Mesodermal cell (in vitro differentiated cells): ENCODE measurements at regions not wholly inside any gene's neighbourhood (a gene's known extent, or its start where the extent isn't known, plus 50 kb on each side); places are given as distances from the start of the nearest gene placed in this dataset.

Experiments used
- H3K27ac ChIP-seq: 2 replicates; pipeline ENCODE4 v1.7.0; 2013; ENCODE audit warnings: mild to moderate bottlenecking, low read depth, low read length, moderate library complexity; ENCODE audit not compliant: severe bottlenecking
- H3K36me3 ChIP-seq: 2 replicates; pipeline ENCODE4 v1.7.1; 2013; ENCODE audit warnings: mild to moderate bottlenecking, low read length, moderate library complexity; ENCODE audit not compliant: control insufficient read depth, insufficient read depth
- H3K4me1 ChIP-seq: one replicate; pipeline ENCODE4 v1.7.1; 2013; ENCODE audit warnings: mild to moderate bottlenecking, low read length; ENCODE audit not compliant: insufficient read depth, control insufficient read depth, poor library complexity, severe bottlenecking
- H3K4me3 ChIP-seq: 2 replicates; pipeline ENCODE4 v1.7.0; 2013; ENCODE audit warnings: low read length, control low read depth, mild to moderate bottlenecking; ENCODE audit not compliant: insufficient read depth, poor library complexity, severe bottlenecking; ENCODE audit errors: extremely low read depth
- H3K9me3 ChIP-seq: 2 replicates; pipeline ENCODE4 v1.7.1; 2013; ENCODE audit warnings: mild to moderate bottlenecking, low read length, moderate library complexity; ENCODE audit not compliant: control insufficient read depth
- WGBS, 2 experiments: methylation state at CpG; one replicate each; pipeline ENCODE4 v1.1.5; 2013; ENCODE audit warnings: missing lambda C conversion rate in 2 of 2; ENCODE audit not compliant: insufficient coverage in 2 of 2; 5-methylcytosine and 5-hydroxymethylcytosine counted together

DNA sequence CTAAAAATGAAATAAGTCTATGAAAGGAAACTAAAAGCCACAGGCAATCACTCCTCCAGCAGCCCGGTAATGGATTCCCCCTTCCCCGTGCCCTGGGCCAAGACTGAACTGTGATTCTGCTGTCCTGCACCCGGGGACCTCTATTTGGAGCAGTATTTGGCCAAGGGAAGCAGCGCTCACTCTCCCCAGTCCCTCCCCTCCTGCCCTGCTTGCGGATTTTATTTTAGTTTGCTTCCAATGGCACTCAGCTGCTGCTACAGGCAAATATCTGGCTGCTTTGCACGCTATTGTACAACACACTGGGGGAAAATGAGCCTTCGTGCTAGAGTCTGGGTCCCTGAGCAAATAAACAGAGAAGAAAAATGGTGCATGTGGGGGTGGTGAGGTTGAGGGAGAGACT lies 975.7 kb upstream of the RBFOX1 start:
- WGBS, 2 experiments = 56 to 62% methylated on average over 4 to 5 of the region's 7 CpGs
- Histone ChIP-seq H3K4me3 (no peak overlapping the region), H3K4me1 (no peaks in the 10 kb centered on the region), H3K36me3 (no peaks in the 10 kb centered on the region), H3K9me3 (no peaks in the 10 kb centered on the region), H3K27ac (no peak overlapping the region)

DNA sequence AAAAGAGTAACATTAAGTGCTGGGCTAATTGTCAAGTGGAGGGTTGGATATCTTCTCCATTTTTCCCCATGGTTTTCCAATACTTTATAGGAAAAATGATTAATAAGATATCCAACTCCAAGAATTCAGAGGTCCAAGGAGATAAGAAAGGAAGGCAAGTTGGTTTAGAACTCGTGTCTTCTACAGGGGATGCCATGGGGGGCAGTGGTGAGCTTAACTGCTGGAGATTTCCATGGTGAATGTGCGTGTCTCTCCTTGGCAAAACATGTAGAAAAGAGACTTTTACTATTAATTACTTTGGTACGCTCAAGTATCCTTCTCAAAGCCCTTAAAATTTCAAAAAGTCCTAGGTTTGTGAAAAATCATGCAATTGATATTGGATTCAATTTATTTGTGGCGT lies 982.9 kb upstream of the RBFOX1 start:
- WGBS, 2 experiments = 93 to 100% methylated on average over 2 of the region's 4 CpGs
- H3K4me3 ChIP-seq = no peak overlapping the region
- H3K27ac ChIP-seq = no peak overlapping the region
- no peaks in the 10 kb centered on the region for H3K9me3 ChIP-seq
- H3K36me3 ChIP-seq = no peaks in the 10 kb centered on the region
- no peaks in the 10 kb centered on the region for H3K4me1 ChIP-seq

DNA sequence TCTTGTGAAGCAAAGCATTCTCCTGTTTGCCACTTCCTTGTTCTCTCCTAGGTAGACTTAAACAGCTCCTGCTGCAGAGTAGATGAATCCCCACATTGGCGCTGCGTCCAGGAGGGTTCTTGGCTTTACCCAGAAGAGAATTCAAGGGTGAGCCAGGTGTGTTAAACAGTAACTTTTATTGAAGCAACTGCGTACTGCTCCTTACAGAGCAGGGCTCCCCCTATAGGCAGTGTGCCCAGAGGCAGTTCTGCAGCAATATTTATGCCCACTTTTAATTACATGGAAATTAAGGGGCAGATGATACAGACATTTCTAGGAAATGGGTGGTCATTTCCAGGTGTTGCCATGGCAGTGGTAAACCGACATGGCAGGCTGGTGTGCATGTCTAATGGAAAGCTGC lies 987.6 kb upstream of the RBFOX1 start:
- Histone ChIP-seq H3K4me1 (no peaks in the 10 kb centered on the region), H3K27ac (no peak overlapping the region), H3K9me3 (peaks cover 8% of the 10 kb centered on the region), H3K4me3 (no peak overlapping the region), H3K36me3 (no peaks in the 10 kb centered on the region)
- WGBS, 2 experiments = 88 to 100% methylated on average over 1 to 2 of the region's 4 CpGs

DNA sequence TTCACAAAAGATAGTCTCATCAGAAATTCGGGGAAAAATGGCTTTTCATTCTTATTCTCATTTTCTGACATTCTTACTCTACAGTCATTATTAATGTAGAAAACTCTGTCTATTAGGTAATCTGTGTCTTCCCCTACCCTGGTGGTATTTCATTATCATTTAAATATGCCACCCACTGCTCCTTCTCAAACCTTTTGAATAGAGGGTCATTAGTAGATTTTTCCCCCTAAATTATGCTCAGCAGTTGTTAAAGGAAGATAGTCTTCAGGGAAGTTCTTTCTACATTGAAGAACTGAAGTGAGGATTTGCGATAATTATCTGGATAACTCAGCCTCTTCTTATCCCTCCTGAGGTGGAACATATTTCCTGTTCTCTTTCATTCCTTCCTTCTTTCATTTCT lies 989.5 kb upstream of the RBFOX1 start:
- H3K4me1 ChIP-seq = no peaks in the 10 kb centered on the region
- H3K4me3 ChIP-seq = no peak overlapping the region
- H3K9me3 ChIP-seq = peaks cover 8% of the 10 kb centered on the region
- H3K36me3 ChIP-seq = no peaks in the 10 kb centered on the region
- H3K27ac ChIP-seq = no peak overlapping the region
- no CpG with 5 or more reads among the region's 2 CpGs for WGBS, 2 experiments

DNA sequence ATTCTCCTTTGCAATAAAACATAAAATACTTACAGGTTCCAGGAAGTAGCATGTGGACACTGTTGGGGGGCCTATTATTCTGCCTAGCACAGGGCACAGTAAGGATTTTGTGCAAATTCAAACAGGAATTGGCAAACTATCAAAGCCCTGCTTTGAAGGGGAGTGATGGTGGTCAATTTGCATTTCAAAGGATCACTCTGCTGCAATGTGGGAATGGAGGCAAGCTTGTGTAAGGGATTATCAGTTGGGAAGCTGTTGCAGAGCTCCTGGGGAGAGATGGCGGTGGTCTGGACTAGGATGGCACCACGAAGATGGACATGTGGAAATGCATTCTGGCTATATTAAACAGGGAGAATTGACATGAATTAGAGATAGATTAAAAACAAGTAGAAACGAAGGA lies 990.7 kb upstream of the RBFOX1 start:
- H3K4me1 ChIP-seq = no peaks in the 10 kb centered on the region
- H3K36me3 ChIP-seq = no peaks in the 10 kb centered on the region
- peaks cover 8% of the 10 kb centered on the region for H3K9me3 ChIP-seq
- H3K4me3 ChIP-seq = no peak overlapping the region
- no peak overlapping the region for H3K27ac ChIP-seq
- WGBS, 2 experiments = 18% methylated on average over 2 of the region's 3 CpGs; no CpG with 5 or more reads in 1 of the 2 experiments

DNA sequence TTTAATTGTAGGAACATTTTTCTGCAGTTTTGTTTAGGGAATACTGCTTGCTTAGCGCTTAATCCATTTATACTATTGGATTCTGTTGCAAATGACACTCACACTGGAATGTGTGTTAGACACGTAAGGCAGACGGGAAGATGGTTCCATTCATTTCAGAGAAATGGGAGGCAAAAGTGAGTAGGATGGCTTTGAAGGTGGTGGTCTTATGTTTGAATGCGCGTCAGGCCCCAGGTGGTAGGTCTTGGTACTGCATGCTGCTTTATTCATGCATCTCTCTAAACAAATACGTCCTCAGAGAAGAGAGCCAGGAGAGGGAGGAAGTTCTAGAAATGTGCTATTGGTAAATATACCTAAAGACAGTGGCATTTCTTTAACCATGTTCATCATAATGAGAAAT lies 997.6 kb upstream of the RBFOX1 start:
- no peaks in the 10 kb centered on the region for H3K4me1 ChIP-seq
- no peaks in the 10 kb centered on the region for H3K36me3 ChIP-seq
- no peak overlapping the region for H3K4me3 ChIP-seq
- WGBS, 2 experiments = 77 to 100% methylated on average over 2 to 3 of the region's 6 CpGs
- H3K27ac ChIP-seq = no peak overlapping the region
- H3K9me3 ChIP-seq = no peaks in the 10 kb centered on the region

DNA sequence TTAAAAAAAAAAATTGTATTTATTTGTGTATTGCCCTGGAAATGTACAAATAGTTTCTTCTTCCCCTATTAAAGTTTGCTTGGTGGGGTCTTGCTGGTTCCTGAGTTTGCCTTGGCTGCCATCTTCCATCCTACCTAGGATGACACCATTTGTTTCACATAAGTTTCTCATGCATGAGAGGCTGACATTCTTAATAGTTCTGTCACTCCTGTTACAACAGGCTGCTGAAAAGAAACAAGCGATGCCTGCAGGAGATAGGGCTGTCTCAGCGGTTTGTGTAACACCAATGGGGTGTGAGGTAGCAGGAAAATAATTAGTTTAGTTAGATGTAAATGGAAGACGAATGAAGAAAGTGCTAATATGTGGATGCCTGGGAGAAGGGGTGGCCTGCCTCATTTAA lies 1000.9 kb upstream of the RBFOX1 start:
- no peaks in the 10 kb centered on the region for H3K36me3 ChIP-seq
- no peak overlapping the region for H3K27ac ChIP-seq
- no peaks in the 10 kb centered on the region for H3K4me1 ChIP-seq
- WGBS, 2 experiments = 47 to 66% methylated on average over 3 of the region's 3 CpGs
- H3K4me3 ChIP-seq = no peak overlapping the region
- no peaks in the 10 kb centered on the region for H3K9me3 ChIP-seq

DNA sequence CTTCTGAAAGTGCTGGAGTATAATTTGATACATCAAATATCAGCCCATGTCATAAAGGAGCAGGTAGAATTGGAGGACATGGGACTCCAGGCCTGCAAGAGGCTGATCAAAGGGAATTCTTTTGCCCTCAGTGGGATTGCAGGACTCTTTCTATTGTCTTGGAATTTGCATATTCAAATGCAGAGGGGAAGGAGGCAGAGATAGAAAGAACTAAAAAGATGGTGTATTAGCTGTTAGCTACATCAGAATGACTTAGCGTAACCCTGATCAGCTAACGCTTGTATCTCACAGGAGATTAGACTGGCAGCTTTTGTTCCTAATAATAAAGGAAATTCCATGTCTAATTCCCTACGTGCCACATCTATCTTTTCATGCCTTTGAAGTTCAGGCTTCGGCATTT lies 1014.7 kb upstream of the RBFOX1 start:
- Histone ChIP-seq H3K27ac (no peak overlapping the region), H3K36me3 (no peaks in the 10 kb centered on the region), H3K9me3 (no peaks in the 10 kb centered on the region), H3K4me1 (no peaks in the 10 kb centered on the region), H3K4me3 (no peak overlapping the region)
- WGBS, 2 experiments = 59 to 80% methylated on average over 1 to 2 of the region's 4 CpGs

DNA sequence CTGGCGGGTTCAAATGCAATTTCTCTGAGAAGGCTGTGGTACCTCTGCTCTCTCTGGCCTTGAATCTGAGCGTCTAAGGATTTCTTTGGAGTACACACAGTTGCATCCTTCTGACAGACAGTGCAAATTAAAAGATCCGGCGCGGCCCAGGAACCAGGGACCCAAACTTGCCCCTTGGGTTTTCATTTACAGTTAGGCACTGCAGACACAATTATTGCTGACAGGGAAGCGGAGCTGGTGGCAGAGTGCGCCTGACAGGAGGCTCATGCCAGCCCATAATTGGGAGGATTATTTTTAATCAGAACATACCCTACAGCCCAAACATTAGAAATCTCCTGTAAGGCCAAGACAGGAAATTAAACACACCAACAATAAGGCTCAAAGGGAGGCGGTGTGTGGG lies 1023.4 kb upstream of the RBFOX1 start:
- H3K4me3 ChIP-seq = no peak overlapping the region
- H3K9me3 ChIP-seq = no peaks in the 10 kb centered on the region
- no peaks in the 10 kb centered on the region for H3K4me1 ChIP-seq
- 78 to 90% methylated on average over 3 to 5 of the region's 8 CpGs for WGBS, 2 experiments
- no peak overlapping the region for H3K27ac ChIP-seq
- no peaks in the 10 kb centered on the region for H3K36me3 ChIP-seq

DNA sequence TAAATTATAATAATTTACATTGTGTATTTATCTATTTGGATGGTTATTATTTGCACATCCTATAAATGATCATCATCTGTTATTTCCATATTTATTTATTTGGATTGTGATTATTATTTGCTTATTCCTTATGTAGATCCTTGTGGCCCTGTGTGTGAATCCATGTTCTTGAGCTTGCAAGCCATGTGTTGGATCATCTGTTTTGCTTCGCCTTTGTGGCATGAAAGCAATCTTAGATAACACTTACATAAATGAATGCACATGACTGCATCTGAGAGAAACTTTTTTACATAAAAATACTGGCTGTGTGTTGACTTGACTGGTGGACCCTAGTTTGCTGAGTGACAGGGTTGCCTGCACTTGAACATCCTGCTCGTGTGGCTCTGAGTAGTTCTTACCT lies 1024.5 kb upstream of the RBFOX1 start:
- Histone ChIP-seq H3K4me1 (no peaks in the 10 kb centered on the region), H3K36me3 (no peaks in the 10 kb centered on the region), H3K4me3 (no peak overlapping the region), H3K9me3 (no peaks in the 10 kb centered on the region), H3K27ac (no peak overlapping the region)
- 70 to 83% methylated on average over 1 to 2 of the region's 2 CpGs for WGBS, 2 experiments

DNA sequence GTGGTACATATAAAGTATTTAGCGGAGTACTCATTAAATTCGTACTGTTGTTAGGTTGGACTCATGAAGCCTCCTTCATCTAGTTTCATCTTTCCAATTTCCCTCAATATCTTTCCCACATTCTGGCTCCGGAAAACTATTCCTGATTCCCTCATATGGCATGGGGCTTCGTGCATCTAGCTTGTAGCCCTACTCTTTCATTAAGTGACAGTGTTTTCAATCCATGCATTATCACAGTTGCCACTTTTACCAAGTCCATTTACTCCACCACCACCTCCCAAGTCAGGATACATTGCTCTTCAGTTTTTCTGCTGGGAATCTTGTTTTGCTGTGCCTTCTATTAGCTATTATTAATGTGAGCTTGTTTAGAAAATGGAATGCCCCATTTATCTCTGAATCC lies 1032.1 kb upstream of the RBFOX1 start:
- Histone ChIP-seq H3K4me1 (no peaks in the 10 kb centered on the region), H3K27ac (no peak overlapping the region), H3K4me3 (no peak overlapping the region), H3K36me3 (no peaks in the 10 kb centered on the region), H3K9me3 (peaks cover 2% of the 10 kb centered on the region)
- 87 to 95% methylated on average over 3 to 4 of the region's 4 CpGs for WGBS, 2 experiments
